GM19467 (cell line): ENCODE measurements at regions not wholly inside any gene's neighbourhood (a gene's known extent, or its start where the extent isn't known, plus 50 kb on each side); places are given as distances from the start of the nearest gene placed in this dataset.

ENCODE experiments used
- ATAC-seq: cut with Tn5 transposase; IDR thresholded peaks from one replicate; pipeline ENCODE4 v1.9.1; 2021; ENCODE audit warnings: mild to moderate bottlenecking, moderate library complexity; ENCODE audit not compliant: unreplicated experiment

DNA sequence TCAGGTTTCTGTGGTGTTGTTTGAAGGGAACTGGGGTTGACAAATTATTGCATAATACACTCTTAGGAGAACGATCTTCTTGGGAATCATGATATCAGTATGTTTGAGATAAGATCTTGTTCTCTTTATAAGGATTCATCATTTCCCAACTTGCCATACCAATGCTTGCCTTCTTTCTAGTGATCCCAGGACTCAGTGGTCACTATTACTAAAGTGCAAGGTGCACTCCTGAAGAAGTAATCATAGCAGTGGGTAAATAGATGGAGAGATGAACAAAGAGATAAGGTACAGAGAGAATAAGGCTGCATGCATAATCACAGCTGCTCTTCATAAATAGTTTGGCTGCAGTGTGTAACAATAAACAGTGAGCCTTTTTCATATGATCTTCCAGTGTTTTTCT is 404.0 kb downstream of the DOK5 start:
- ATAC-seq = no peak

DNA sequence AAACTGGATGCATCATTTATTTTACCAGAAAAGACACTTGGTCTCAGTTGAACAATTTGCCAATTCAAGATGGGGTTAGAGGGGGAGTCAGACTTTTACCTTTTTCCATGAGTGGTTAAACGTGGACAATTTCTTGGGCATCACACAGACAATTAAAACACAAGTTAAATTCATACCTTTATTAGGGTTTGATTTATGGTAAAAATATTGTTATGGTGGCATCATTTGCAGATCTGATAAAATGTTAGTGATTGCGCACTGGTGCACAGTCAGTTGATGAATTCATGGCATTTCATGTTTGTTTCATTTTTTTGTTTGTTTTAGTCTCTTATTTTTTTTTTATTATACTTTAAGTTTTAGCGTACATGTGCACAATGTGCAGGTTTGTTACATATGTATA is 399.9 kb downstream of the DOK5 start:
- ATAC-seq = no peak

DNA sequence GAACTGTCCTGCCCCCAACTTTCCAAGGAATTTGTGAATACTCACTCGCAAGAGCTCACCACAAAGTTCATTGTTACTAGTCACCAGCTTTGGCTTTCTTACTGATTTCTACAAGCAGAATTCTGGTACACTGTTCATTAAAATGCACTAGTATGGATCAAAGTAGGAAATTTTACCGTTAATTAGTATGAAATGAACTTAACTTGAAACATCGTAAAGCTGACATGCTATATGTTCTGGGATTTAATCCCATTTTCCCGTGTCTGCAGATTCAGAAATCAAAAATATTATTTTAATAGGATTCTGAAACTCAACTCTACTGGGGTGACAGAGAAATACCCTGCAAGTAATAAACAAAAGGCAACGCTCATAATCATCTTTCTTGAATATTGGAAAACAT is 399.3 kb downstream of the DOK5 start:
- no peak for ATAC-seq

DNA sequence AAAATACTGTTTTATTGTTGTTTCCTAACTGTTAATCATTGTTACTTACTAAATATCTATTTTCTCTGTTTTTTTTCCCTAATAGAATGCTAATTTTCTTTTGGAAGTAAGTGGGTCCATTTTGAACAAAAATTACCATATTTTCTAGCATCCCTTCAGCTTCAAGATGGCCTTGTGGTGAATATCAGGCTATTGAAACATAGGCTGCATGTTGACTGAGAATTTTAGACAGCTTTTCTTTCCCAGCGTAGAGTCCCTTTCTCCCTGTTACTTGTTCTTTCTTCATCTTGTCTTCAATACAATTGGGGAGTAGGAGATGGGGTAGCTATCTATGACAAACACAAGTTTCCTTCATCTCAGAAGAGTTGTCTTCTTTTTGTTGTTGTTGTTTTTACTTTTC is 397.0 kb downstream of the DOK5 start:
- no peak for ATAC-seq

DNA sequence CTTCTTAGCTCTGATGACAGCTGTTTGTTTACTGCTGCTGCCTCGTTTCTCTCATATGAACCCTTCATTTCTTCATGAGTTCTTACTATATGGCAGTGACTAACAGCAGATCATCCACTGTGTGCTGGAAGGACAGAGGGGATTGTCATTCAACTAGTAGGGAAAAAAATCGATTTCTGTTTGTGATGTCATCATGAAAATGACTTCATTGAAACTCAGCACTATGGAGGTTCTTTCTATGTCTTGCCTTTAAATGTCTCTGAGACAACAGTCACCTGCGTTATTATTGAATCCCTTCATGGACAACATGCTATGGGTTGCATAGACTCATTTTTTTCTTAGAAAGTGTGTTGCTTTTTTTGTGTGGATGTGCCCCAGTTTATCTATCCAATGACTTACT is 394.4 kb downstream of the DOK5 start:
- ATAC-seq = no peak

DNA sequence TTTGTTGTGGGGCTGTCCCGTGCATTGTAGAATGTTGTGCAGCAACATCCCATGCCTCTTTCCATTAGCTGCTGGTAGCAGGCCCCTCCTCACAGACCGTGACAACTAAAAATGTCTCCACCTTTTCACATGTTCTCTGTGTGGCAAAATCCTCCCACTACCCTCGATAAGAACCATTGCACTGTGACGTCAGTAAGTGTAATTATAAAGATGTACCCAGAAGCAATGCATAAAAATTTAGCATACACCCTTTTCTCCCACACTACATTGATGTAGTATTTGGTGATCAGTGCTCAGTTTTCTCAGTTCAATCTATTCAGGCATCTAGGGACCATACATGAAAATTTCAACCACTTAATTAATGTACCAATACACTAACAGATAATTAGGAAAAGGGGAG is 389.9 kb downstream of the DOK5 start:
- ATAC-seq = no peak

DNA sequence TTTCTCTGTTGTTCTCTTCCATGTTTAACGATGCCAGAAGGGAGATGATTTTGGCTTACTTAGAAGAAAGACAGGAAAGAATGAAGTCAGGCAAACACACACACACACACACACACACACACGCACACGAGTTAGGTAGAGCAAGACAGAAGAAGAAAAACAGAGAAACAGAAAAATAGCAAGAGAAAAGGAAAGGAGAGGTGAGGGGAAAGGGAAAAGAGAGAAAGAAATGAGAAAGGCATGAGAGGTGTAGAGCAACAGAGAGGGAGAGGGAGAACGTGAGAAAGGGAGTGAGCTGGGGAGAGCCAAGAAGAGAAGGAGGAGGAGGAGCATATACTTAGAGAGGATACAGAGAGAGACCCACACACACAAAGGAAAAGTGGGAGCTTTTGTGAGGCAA is 385.3 kb downstream of the DOK5 start:
- no peak for ATAC-seq

DNA sequence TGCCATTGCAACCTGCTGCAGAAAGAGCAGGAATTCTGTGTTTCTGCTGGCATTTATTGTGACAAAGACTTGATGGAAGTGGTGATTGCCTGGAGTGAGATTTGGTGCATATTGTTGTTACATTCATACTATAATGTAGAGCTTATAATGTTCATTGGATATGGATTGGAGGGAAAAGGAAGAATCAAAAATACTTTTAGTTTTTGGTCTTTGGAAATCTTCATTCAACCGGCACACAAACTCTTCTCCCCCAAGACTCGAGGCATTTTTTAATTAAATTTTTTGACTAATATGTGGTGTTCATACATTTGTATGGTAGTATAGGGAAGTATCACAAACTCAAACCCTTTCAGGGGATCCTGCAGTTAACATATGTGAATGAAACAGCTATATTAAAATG is 380.8 kb downstream of the DOK5 start:
- no peak for ATAC-seq

DNA sequence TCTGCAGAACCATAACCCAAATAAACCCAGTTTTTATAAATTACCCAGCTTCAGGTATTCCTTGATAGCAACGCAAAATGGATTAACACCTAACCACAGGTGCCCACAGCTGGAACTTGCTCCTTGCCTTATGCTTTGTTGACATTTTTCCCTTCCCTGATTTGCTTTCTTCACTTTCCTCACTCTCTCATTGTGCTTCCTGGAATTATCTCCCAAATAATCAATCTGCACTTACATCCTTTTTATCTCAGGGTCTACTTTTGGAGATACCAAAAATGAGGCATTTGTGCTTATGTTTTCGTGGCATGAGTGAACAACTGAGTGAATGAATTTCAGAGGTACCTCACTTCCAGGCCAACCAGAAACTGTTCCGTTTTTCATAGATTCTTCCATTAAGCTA is 374.3 kb downstream of the DOK5 start:
- no peak for ATAC-seq

DNA sequence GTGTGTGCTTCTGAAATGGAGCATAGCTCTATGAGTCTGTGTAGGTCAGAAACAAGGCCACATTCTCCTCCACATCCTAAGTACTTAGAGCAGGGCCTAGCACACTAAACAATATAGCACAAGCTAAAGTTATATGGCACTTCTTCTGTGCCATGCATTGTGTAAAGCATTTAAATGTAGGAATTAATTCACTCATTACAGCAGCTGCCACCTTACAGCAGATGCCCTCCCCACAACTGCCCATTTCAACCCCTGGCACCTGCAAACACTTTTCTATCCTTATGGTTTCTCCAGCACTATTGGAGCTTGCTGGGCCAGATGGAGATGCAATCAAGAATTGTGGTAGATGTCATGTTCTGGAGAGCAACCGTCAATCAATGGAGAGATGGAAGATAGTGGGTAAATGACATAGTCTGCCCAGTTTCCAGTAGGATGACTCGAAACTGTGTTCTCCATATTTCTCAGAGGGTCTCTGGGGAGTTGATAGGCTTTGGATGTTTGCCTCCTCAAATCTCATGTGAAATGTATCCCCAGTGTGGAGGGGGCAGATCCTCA is 373.7 kb downstream of the DOK5 start:
- no peak for ATAC-seq

DNA sequence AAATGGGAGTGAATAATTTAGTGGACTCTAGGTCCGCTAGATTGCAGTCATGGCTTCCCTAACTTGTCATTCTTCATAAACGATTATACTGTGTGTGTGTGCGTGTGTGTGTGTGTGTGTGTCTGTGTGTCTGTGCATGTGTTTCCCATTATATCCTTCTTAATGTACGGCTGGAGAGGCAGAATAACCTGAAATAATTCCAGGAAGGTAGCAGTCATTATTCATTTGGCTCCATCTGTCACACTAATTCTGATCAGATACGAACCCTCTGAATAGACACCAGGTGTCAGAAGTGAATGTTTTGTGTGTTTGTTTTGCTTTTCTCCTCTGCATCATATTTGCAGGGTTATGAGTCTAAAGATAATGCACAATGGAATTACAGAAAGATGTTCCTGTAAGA is 372.9 kb downstream of the DOK5 start:
- ATAC-seq = no peak

DNA sequence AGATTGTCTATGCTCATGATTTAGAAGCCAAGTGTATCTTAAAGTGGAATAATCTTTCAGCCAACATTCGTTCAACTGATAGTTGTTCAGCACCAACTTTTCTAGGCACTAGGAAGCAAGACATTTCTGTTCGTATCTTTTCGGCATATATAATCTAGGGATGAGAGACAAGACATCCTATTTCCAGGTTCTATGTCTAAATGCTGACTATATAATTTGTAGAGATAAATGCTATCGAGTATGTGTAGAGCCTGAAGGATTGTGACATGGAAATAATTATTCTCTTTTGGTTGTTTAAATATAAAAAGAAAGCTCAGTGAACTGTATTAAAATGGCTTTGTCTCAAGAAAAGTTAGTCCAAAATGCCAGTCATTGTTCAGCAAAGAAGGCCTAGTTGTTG is 371.6 kb downstream of the DOK5 start:
- no peak for ATAC-seq

DNA sequence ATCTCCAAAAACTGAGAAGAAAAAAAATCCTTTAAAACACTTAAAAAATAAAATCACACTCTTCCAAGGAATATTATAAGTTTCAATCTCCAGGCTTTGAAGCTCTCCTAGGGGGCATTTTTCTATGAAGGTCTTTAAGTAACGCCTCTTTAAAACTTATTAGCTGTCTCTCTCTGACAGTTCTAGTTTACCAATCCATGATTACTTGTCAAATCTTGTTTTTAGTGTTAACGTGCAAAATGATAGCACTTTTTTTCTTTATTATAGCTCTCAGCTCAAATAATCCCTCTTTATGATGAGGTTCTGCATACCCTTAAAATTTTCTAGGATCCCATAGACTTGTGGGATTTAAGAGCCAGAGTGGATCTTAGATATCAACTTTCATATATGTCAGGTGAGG is 369.0 kb downstream of the DOK5 start:
- ATAC-seq = no peak

DNA sequence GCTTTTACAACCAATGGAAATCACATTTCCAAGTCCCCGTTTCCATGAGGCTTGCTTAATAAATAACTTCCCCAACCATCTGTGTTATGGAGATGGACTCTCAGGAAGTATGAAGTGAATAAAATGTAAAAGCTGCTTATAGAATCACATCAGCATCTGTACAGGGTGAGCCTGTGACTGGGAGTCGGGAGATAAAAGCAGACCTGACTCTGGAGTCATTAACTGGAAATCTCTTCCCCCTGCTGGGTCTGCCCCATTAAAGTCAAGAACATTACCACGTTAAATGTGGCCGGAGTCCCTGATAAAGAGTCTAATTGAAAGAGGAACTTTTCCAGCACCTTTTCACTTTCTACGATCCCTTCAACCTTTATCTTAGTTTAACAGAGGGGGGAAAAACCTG is 368.5 kb downstream of the DOK5 start:
- no peak for ATAC-seq

DNA sequence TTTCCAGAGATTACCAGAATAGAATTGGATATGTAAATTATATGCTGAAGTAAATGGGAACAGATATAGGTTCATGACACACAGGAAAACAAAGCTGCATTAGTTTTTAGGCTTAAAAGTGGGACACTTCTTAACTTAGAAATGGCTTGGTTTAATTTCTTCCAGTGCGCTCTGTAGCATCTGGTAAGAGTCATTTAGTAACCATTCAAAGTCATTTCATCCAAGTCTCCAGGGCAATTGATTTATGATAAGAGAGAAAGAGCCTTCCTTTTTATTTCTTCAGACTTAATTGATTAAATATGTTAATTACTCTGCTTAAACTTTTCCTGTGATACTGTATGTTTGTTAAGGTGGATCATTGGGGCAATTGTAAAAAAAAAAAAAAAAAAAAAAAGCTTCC is 368.0 kb downstream of the DOK5 start:
- ATAC-seq = no peak

DNA sequence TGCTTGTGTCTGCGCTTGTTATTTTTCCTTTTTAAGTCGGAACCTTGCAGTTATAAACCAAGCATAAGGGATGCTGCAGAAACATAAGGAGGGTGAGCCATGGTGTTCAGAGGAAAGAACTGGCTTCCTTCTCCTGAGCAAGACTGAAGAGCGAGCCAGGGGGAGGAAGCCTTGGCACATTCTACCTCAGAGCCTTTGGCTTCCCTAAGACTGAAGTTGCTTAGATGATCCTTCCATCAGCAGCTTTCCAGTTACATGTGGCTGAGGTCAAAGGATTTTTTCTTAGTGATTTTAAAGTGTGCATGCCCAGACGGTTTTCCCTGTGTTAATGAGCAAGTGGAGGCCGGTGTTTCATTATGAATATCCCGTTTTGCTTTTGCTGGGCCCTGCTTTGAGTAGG is 363.8 kb downstream of the DOK5 start:
- ATAC-seq = no peak

DNA sequence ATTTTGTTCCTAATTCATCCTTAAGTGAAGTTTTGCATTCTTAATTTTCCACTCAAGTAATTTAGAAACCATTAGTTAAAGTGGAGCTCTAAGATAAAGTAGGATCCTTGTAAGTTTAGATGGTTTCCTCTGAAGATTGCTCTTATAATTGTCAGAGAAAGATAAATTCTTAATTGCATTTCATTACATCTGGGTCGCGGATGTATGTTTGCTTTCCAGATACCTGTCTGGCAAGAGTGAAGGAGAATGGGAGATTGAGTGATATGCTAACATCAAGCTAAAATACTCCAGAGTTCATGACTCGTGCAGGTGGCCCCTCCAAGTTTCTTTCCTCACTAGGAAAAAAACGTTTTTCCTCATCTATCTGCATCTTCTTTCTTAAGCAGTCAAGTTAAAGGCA is 361.8 kb downstream of the DOK5 start:
- no peak for ATAC-seq

DNA sequence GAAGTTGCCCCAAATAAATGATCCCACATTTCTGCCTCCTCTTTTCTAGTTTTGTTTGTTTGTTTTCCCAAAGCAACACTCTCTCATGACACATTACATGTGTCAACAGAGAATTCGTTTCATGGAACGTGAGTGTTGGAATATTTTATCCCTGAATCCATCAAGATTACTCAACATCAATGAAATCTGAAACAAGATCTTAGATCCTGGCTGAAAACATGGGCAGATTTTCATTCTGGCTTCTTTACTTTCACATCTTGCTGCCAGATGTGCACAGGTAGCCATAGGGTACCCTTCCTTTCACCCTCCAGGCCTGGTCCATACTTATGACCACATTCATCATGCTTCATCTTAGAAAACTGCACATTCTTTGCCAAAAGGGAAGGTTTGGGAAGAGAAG is 347.0 kb downstream of the DOK5 start:
- ATAC-seq = no peak

DNA sequence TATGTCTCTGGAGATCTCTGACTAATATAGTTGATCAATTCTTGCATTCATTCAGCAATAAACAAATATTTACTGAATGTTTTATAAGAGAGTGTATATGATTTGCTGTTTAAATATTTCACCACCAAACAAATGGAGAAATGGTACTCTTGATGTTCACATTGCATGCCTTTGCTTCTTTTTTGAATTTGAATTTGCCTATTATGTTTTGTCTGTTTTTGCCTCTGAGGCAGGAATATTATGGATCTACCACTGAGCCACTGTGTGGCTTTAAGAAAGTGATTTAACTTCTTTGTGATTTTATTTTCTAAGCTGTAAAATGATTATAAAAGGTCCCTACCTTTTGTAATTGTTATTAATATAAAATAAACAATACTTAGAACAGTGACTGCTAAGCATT is 345.0 kb downstream of the DOK5 start:
- ATAC-seq = no peak

DNA sequence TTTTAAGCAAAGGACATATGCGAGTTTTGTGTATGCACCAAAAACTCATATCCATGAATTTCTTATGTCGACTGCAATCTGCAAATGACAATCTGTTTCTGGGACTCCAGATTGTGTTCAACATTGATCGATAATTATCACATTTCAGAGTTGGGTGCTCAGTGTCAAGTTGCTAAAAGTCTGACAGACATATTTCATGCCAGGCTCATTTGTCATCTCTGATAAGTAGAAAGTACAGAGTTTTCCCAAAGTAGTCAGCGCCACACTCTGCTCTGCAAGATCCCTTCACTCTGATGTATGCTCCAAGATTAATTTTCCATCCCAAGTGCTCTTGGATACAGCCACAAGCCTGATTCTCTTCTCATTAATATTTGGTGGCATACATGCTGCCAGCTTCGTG is 331.1 kb downstream of the DOK5 start:
- no peak for ATAC-seq

DNA sequence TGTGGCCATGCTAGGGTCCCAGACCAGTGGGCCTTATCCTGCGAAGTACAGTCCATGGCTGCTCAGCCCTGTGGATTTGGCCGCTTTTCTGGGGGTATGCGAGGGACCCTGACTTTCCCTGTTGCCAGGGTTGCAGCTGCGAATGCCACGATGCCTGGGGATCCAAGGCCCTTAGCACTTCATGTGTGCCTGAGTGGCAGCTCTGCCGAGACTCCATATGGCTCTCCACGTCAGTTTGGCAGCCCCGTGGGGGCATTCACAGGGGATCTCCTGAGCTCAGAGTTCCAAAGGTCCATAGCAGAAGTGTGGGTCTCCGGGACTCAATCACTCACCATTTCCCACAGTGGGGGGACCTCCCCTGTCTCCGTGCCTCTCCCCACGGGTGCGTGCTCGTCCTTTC is 319.5 kb downstream of the DOK5 start:
- no peak for ATAC-seq

DNA sequence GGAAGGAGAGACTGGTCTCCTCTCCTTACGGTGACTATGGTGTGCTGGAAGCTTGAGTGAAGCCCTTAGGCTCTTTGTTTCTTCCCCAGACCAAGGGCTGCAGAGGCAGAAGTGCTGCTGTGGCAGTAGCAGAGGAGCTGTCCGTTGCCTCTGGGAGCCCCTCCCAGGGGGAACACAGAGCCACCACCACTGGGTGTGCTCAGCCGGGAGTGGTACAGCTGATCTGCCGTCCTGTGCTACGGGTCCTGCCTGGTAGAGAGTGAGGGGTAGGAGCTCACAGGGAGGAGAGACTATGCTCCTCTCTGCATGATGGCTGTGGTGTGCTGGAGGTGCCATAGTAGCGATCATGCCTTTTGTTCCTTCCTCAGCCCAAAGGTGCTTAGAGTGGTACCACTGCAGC is 318.7 kb downstream of the DOK5 start:
- ATAC-seq = no peak

DNA sequence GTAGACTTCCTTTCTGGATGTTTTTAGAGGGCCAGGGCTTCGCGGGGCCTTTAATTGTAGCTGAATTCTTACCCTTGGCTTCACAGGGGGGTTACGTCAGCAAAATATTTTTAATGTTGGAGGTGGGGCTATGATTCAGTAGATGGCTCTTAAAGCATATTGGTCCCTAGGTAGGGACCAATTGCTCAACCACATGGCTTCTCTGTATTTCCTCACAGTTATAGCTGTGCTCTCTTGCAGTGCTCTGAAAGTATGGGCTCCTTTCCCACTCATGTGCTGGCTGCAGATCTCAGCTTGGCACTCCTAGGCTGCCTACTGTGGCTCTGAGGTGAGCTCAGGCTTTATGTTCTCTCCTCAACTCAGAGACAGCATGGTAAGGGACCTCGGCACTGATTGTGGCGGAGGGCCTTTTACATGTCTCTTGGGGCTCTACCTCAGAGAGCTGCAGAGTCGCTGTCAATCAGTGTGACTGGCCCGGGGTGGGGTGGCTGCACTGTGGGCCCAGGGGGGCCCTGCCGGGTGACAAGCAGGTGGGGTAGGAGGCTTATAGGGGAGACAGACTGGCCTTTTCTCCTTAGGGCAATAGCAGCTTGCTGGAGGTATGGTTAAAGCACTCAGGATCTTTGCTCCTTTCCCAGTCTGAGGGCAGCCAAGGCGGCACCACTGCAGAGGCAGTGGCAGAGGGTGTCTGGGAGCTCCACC is 318.0 kb downstream of the DOK5 start:
- ATAC-seq = no peak
